Mononuclear cell (primary cell): ENCODE measurements at regions not wholly inside any gene's neighbourhood (a gene's known extent, or its start where the extent isn't known, plus 50 kb on each side); places are given as distances from the start of the nearest gene placed in this dataset.

Source experiments
- H3K27me3 ChIP-seq: 2 replicates; pipeline ENCODE4 v1.6.0; 2011; ENCODE audit warnings: low read length, control low read depth; ENCODE audit not compliant: insufficient read depth
- H3K4me1 ChIP-seq: 2 replicates; pipeline ENCODE4 v1.5.1; 2011; ENCODE audit warnings: mild to moderate bottlenecking, low read length, control low read depth; ENCODE audit not compliant: insufficient read depth
- H3K4me3 ChIP-seq: 2 replicates; pipeline ENCODE4 v1.5.1; 2011; ENCODE audit warnings: mild to moderate bottlenecking, low read length, moderate library complexity
- H3K9me3 ChIP-seq: 2 replicates; pipeline ENCODE4 v1.5.1; 2011; ENCODE audit warnings: low read depth, mild to moderate bottlenecking, control low read depth, low read length

DNA sequence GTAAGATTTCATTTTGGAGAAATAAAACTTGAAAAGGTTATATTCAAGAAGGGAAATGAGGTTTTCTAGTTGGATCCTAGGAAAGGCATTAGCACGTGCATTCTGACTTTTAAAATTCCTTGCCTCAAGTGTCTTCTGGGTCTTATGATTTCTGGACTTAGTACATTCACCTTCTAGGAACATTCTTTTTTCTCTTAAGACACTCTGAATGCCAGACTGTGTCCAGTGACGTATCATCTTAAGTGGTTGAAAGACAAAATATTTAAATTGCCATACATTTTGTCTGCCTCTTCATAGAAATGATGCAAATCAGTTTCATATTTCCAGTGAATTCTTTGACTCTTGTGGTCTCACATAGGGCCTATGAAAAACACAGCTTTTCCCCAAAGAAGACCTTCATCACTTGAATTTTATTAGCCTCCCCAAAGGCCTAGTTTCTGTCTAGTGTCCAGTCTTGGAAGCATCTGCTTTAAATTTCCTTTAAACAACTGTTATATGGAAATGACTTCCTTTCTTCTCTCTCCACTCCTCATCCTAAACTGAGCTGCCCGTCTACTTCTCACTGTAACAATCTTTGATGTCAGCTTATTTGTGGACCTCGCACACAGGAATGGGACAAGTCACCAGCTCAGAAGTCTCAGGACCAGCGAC lies 187.2 kb downstream of the HLX start:
- H3K9me3 ChIP-seq = peaks cover 9% of the 10 kb centered on the region
- H3K4me1 ChIP-seq = peaks cover 38% of the 10 kb centered on the region
- H3K4me3 ChIP-seq = no peak overlapping the region
- H3K27me3 ChIP-seq = no peaks in the 10 kb centered on the region

DNA sequence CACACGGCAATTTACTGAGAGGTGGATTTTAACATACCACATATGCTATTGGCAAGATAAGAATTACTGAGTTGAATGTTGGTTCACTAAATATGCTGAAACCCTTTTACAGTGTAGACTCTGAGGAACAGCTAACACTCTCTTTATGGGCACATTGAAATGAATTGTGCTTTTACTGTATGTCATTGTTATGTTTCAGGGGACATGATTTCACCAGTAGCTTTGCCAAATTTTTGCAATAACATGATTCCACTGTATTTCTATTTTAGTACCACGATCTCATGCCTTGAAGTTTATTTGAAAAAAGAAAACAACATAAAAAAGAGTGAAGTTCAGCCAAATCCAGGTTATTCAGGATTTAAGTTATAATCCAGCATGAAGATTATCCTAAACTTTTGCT lies 188.5 kb downstream of the HLX start:
- Histone ChIP-seq H3K4me1 (peaks cover 48% of the 10 kb centered on the region), H3K27me3 (no peaks in the 10 kb centered on the region), H3K4me3 (no peak overlapping the region), H3K9me3 (peaks cover 9% of the 10 kb centered on the region)

DNA sequence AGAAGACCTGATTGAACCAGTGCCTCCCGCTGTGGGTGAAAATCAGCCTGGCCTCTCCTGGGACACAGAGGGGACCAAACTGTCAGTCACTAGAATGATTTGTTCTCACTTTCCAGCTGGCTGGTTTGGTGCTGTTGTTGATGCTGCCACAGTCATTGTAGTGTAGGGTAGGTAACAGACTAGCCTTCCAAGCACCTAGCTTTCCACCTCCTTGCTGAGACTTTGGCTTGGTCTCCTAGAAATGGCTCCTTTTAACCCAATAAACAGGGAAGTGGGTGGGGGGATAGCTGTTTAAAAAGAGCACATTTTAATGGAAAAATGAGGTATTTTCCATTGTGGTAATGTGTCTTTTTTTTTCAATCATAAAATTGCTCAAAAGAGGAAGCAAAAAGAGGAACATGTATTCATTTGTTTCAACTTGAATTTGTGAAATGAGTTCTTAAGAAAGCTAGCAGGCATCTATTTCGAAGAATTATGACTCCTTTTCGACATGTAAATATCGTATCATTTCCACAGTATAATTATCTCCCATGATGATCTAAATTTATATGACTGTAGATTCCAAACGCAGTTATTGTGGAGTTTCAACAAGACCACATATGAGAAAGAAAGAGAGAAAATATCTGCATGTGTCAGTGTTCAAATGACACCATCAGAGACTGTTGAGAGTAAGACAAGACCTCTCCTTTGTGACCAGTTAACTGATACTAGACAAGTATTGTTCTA lies 190.1 kb downstream of the HLX start:
- Histone ChIP-seq H3K4me3 (no peak overlapping the region), H3K27me3 (no peaks in the 10 kb centered on the region), H3K9me3 (no peaks in the 10 kb centered on the region), H3K4me1 (peaks cover 54% of the 10 kb centered on the region)

DNA sequence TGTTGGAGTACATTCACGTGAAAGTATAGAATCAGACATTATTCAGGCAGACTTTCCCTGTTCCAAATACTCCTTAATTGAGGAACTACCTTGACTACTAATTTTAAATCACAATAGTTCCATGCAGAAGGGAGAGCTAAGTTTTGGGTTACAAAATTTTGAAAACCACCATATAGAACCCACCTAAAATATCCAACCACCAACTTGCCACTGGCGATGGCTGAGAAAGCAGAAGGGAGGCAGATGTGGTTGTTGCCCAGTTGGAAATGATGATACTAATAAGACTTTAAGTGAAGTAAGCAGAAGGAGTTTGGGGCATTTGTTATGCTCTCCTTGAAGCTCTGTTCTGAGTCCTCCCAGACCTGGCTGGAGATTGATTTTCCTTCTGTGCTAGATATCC lies 190.7 kb downstream of the HLX start:
- no peaks in the 10 kb centered on the region for H3K27me3 ChIP-seq
- H3K4me3 ChIP-seq = no peak overlapping the region
- peaks cover 60% of the 10 kb centered on the region for H3K4me1 ChIP-seq
- no peaks in the 10 kb centered on the region for H3K9me3 ChIP-seq

DNA sequence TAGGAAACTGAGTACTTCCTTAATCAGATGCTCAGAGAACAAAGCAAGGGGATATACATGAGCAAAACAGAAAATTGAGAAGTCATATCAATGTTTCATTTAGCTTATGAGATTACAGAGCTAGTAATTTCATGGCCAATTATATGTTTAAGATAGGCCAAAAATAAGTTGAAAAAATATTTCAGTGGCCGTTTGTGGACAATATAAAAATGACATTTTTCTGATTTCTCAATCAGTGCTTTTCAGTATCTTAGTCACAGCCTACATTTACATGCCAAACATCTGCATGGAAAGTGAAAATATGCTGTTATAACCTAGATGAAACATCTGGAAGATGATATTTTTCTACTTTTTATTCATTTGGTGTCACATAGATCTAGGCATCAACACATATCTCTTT lies 192.5 kb downstream of the HLX start:
- Histone ChIP-seq H3K27me3 (no peaks in the 10 kb centered on the region), H3K4me3 (no peak overlapping the region), H3K9me3 (no peaks in the 10 kb centered on the region), H3K4me1 (peaks cover 63% of the 10 kb centered on the region)

DNA sequence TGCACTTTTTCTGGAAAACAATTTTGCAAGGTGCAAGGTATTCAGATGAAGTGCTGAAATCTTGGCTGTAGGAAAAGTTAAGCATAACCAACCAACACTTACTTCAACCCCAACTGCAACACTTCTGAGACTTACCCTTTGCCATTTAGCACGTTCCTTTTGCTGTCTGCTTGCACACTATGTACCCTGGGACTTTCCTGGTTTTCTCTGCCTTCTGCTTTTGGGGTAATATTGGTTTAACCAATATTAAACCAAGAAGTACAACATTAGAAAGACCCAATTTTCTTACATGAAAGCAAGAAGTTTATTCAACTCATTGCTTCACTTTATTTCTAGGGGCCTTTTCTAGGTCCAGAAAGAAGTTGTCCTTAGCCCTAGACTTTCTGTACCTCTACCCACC lies 193.0 kb downstream of the HLX start:
- Histone ChIP-seq H3K4me3 (no peak overlapping the region), H3K9me3 (no peaks in the 10 kb centered on the region), H3K27me3 (no peaks in the 10 kb centered on the region), H3K4me1 (peaks cover 63% of the 10 kb centered on the region)

DNA sequence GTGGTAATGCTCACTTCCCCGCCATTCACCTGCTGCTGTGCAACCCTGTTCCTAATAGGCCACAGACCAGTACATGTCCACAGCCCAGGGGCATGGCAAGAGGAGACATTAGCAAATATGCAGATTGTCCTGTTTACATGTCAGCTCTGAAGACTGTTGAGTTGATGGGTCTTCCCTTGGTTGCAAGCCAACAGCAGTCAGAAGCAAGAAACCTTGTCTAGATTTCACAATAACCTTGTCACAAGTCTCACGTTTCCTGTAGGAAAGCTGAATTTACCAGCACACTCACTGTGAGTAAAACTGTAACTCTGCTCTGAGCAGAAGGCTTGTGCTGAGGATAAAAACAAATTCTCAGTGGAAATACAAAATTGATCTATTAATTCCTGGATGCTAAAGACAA lies 195.1 kb downstream of the HLX start:
- H3K4me3 ChIP-seq = no peak overlapping the region
- H3K4me1 ChIP-seq = peaks cover 52% of the 10 kb centered on the region
- H3K27me3 ChIP-seq = no peaks in the 10 kb centered on the region
- no peaks in the 10 kb centered on the region for H3K9me3 ChIP-seq

DNA sequence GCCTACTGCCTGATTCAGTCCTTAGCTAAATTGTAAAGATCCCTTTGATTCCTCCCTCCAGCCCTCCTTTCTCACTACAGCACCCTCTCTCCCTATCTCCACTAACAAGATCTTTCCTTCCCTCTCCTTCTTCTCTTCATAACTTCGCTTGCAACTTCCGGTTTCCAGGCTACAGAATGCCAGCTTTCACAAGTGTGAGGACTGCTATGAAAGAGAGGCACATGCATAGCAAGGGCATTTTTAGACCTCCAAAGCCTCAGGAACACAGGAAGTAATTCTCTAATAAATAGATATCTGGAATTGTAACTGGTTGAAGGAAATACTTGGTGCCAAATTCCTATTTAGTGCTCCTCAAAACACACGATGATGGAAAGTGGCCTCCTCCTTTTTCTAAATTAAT lies 196.7 kb downstream of the HLX start:
- Histone ChIP-seq H3K27me3 (no peaks in the 10 kb centered on the region), H3K4me1 (peaks cover 37% of the 10 kb centered on the region), H3K4me3 (no peak overlapping the region), H3K9me3 (no peaks in the 10 kb centered on the region)

DNA sequence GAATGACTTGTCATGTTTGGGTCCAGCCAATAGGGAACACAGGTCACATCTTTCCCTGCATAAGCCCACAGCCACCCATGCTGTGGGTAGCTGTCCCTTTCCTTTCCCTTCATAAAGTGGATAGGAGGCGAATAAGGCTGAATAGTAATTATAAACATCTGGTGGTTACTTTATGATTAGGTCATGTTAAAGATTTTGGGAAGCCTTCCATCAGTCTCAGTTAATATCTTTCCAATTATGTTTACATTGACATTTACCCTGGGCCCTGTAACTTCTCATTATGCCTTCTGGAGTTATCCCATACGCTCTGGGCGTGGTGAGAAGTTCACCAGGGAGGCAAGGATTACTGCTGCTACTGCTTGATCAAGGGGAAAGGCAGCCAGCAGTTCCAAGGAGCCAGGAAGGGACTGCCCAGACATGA lies 197.2 kb downstream of the HLX start:
- H3K27me3 ChIP-seq = no peaks in the 10 kb centered on the region
- H3K4me1 ChIP-seq = peaks cover 32% of the 10 kb centered on the region
- H3K9me3 ChIP-seq = no peaks in the 10 kb centered on the region
- no peak overlapping the region for H3K4me3 ChIP-seq

DNA sequence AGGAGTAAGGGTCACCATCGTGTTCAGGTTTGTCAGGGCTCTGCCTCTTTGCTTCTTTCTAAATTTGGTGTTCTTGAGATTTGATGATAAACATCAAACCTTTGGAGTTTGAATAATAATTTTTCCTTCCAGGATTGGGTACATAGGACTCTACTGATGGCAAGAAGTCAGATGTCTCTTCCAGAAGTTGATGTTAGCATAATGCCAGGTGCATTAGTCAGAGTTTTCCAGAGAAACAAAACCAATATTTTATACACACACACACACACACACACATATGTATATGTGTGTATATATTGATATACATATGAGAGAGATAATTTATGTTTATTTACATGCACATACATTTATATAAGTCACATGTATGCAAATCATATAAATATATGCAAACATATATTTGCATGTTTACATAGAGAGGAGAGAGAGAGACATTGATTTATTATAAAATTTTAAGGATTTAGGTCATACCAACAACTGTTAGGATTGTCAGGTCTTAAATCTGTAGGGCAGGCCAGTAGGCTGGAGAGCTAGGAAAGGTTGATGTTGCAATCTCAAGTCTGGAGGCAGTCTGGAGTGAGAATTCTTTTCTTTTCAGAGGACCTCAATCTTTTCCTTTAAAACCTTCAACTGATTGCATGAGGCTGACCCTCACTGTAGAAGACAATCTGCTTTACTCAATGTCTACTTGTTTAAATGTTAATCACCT lies 199.2 kb downstream of the HLX start:
- no peak overlapping the region for H3K4me3 ChIP-seq
- H3K27me3 ChIP-seq = no peaks in the 10 kb centered on the region
- H3K9me3 ChIP-seq = no peaks in the 10 kb centered on the region
- peaks cover 21% of the 10 kb centered on the region for H3K4me1 ChIP-seq

DNA sequence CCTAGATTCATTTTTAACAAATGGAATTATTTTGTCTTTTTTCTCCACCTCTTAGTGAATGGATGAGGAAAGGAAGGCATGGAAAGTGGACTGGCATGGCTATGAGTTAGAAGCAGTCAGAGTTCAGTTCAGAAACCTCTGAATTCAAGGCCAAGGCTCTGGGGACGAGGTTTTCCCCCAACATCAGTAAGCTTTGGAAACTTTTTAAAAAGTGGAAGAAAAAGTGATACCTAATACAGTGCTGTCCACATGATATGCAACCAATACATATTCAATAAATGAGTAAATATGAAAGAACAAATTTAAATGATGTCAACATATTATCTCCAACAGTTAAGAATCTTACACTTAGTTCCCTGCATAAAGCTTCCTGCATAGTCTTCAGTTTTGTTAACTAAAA lies 204.7 kb downstream of the HLX start:
- no peaks in the 10 kb centered on the region for H3K27me3 ChIP-seq

DNA sequence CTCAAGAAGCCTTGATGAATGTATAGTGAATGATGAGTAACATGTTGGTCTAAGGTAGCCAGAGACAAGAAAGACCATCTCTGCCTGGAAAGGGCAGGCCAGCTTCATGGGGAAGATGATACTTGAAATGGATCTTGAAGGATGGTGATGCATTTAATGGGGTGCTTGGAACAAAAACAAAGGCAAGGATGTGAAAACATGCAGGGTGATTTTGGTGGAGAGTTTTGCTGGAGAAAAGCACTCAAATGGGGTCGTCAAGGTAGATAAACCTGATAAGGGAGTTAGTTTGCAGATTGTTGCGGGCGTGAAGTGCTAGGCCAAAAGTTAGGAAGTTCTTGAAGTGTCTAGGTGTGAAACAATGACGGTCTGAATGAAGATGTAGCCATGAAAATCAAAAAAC lies 205.4 kb downstream of the HLX start:
- Histone ChIP-seq H3K27me3 (no peaks in the 10 kb centered on the region), H3K9me3 (no peaks in the 10 kb centered on the region), H3K4me3 (no peak overlapping the region), H3K4me1 (peaks cover 14% of the 10 kb centered on the region)

More for the DNA sequence above, 204.7 kb downstream of the HLX start:
- H3K4me1 ChIP-seq = peaks cover 14% of the 10 kb centered on the region
- no peak overlapping the region for H3K4me3 ChIP-seq
- H3K9me3 ChIP-seq = no peaks in the 10 kb centered on the region

DNA sequence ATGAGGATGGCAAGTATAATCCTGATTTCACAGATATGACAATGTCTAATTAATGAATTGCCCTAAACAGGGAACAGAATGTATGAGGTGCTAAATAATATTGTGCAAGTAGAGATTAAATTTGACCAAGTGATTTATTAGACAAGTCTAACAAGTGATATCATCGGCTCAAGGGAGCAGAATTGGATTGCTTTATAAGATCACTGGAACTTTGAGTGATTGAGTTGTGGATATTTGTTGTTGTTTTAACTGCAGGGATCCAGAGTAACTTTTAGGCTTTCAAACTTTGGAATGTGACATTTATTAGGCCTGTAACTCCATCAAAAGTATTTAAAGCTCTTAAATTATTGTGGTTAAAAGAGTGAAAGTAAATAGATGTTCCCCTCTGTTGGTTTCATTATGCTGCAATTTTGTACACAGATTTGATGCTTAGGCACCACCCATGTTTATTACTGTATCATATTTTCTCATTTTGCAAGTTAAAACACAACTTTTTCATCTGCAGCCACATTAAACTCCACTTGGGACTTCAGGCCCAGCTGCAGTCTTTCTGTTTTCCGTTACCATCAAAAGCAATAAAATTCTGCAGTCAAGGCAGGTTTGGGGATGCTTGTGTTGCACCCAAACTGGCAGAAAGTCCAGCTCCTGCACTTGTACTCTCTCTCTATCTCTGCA lies 206.6 kb downstream of the HLX start:
- Histone ChIP-seq H3K4me1 (peaks cover 14% of the 10 kb centered on the region), H3K27me3 (no peaks in the 10 kb centered on the region), H3K4me3 (no peak overlapping the region), H3K9me3 (no peaks in the 10 kb centered on the region)

DNA sequence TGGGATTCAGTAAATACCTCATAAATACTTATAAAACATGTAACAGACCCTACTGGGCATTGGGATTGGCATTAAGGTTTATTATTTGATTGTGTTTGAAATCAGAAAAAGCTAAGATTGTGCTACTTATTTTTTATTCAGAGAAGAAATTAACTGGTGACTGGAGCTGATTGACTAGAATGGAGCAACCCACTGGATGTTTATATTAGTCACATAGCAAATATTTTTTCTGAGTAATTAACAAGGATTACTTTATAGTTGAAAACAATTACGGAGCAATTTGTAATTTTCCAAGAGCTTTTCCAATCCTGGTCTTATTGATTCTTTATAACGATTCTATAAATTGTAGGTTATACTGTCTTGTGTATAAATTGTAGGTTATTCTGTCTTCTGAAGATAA lies 208.7 kb downstream of the HLX start:
- no peaks in the 10 kb centered on the region for H3K27me3 ChIP-seq

DNA sequence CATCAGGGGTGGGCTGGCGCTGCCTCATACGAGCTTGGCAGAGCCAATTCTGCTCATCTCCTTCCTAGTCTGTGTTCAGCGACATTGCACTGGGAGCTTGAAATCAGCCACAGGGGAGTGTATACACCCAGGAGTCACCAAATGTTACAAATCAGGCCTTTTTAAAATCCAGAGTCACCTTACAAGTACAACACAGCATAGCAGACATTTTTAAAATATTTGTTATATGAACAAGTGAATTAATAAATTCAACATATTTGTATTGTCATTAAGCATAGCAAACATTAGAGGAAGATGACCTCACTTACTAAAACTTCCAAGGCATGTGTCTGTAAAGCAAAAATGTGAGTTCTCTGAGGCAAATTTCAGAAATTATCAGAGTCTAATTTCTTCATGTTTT lies 210.0 kb downstream of the HLX start:
- Histone ChIP-seq H3K4me1 (peaks cover 20% of the 10 kb centered on the region), H3K4me3 (no peak overlapping the region), H3K9me3 (no peaks in the 10 kb centered on the region), H3K27me3 (no peaks in the 10 kb centered on the region)

More for the DNA sequence above, 208.7 kb downstream of the HLX start:
- Histone ChIP-seq H3K4me3 (no peak overlapping the region), H3K4me1 (peaks cover 14% of the 10 kb centered on the region), H3K9me3 (no peaks in the 10 kb centered on the region)
